Activated CD4-positive, alpha-beta T cell treated with anti-CD3 and anti-CD28 coated beads, Interleukin-2, amount 10 ng/mL, durations not matched to agents 7 days and 5 days (primary cell): ENCODE measurements at regions not wholly inside any gene's neighbourhood (a gene's known extent, or its start where the extent isn't known, plus 50 kb on each side); places are given as distances from the start of the nearest gene placed in this dataset.
"Not testable (repeated sequence)": the region's sequence is repeated elsewhere in the genome, so short reads cannot be mapped to it uniquely, and the experiment has no call there.

Experiments
- CTCF ChIA-PET: fragments of 350-600 bp; sonication (Branson Sonifier 250); formaldehyde crosslinking; loops from one replicate; lab custom pipeline; 2021; ENCODE audit warnings: antibody characterized with exemption; lab: Charles Lee
- POLR2A ChIA-PET: fragments of 350-600 bp; sonication (Branson Sonifier 250); formaldehyde crosslinking; loops from one replicate; lab custom pipeline; 2021; ENCODE audit warnings: antibody characterized with exemption; lab: Charles Lee
- DNase-seq: peaks from one replicate; pipeline ENCODE4 v3.0.0-alpha.2; 2020
- H3K27ac Mint-ChIP-seq: one replicate; pipeline ENCODE4 v1.8.0; 2021; ENCODE audit warnings: mild to moderate bottlenecking, moderate library complexity, mixed read lengths
- H3K27me3 Mint-ChIP-seq: one replicate; pipeline ENCODE4 v1.8.0; 2021; ENCODE audit warnings: mixed read lengths
- H3K36me3 Mint-ChIP-seq: one replicate; pipeline ENCODE4 v1.8.0; 2021; ENCODE audit warnings: low read depth, mixed read lengths
- H3K4me1 Mint-ChIP-seq: one replicate; pipeline ENCODE4 v1.8.0; 2021; ENCODE audit warnings: mixed read lengths
- H3K4me3 Mint-ChIP-seq: one replicate; pipeline ENCODE4 v1.8.0; 2021; ENCODE audit warnings: mild to moderate bottlenecking, moderate library complexity, mixed read lengths
- H3K9me3 Mint-ChIP-seq: one replicate; pipeline ENCODE4 v1.8.0; 2021; ENCODE audit warnings: mixed read lengths

DNA sequence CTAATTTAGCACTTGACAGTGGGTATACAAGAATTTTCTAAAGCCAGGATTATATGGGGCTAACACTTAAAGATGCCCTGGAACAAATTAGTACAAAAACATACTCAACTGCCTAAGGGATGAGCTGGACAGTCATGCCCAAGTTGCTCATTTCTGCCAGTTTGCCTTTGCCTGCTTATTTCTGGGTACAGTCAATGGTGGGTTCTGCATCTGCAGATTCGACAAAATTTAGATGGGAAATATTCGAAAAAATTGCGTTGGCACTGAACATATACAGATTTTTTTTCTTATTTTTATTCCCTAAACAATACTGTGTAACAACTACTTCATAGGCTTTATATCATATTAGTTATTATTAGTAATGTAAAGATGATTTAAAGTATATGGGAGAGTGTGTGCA lies 591.9 kb downstream of the EPM2A start:
- H3K36me3 Mint-ChIP-seq, result no peaks in the 10 kb centered on the region
- CTCF ChIA-PET, result no interaction called here
- DNase-seq, result no peak
- POLR2A ChIA-PET, result no interaction called here
- H3K4me1 Mint-ChIP-seq, result no peaks in the 10 kb centered on the region
- no peak overlapping the region for H3K4me3 Mint-ChIP-seq
- H3K27me3 Mint-ChIP-seq, result no peaks in the 10 kb centered on the region
- H3K27ac Mint-ChIP-seq, result no peak overlapping the region
- no peaks in the 10 kb centered on the region for H3K9me3 Mint-ChIP-seq

GRCh38 chr6:145147559-145147958 lies 587.8 kb downstream of the EPM2A start:
- no peak overlapping the region for H3K4me3 Mint-ChIP-seq
- H3K36me3 Mint-ChIP-seq, result no peaks in the 10 kb centered on the region
- H3K9me3 Mint-ChIP-seq, result no peaks in the 10 kb centered on the region
- ChIA-PET POLR2A (no interaction called here), CTCF (no interaction called here)
- peaks cover 2% of the 10 kb centered on the region for H3K27me3 Mint-ChIP-seq
- H3K4me1 Mint-ChIP-seq, result no peaks in the 10 kb centered on the region
- no peak overlapping the region for H3K27ac Mint-ChIP-seq
- no peak for DNase-seq

DNA sequence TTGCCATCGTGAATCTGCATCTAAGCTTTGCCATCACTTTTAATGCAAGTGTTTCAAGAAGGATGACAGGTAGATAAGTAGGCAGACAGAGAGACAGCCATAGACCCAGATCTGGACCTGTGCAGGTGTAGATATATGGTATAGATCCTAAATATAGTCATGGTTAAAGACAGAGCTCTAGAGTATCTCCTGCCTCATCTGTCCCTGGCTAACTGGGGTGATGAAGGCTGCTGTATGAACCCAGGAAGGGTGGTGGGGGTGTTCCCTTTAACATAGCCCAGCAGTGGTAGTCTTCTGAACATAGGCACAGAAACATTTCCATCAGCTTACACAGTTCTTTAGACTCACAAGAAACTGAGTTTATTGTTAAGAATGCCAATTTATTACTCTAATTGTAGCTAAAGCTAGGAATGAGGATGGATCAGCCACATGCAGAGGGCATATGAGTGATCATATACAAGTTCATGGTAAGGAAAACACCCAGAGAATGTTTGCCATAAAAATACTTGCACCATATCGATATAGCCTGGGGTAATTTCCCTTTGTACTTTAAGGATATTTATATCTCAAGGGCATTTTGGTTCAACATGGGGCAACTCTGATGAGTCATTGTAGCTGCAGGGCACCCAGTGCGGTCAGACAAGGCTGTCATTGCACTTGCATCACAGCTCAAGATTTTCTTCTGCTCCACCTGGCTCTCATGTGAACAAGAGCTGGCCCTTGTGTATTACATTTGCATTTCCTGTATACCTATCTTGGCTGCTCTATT lies 587.2 kb downstream of the EPM2A start:
- H3K36me3 Mint-ChIP-seq, result no peaks in the 10 kb centered on the region

DNA sequence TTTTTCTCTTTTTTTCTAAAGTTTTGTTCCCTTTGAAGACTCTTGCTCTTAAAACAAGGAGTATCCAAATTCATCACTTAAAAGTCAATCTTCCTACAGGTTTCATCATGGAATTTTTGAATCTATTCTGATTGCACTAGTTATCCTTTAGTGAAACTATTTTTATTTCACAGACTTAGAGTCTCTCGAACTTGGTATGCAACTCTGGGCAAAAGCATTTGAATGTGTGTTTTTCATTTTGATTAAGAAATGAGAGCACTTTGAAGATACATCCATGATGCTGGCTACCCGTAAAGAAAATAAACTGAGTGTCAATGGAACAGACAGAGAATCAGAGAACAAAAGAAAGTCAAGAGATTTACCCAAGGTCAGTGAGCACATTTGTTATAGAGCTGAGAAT lies 586.5 kb downstream of the EPM2A start:
- Mint-ChIP-seq H3K4me3 (no peak overlapping the region), H3K4me1 (no peaks in the 10 kb centered on the region), H3K27me3 (peaks cover 2% of the 10 kb centered on the region), H3K27ac (no peak overlapping the region), H3K36me3 (no peaks in the 10 kb centered on the region), H3K9me3 (no peaks in the 10 kb centered on the region)
- CTCF ChIA-PET, result no interaction called here
- no peak for DNase-seq
- POLR2A ChIA-PET, result no interaction called here

More for the DNA sequence above, 587.2 kb downstream of the EPM2A start:
- Mint-ChIP-seq H3K4me1 (no peaks in the 10 kb centered on the region), H3K27me3 (peaks cover 2% of the 10 kb centered on the region), H3K4me3 (no peak overlapping the region), H3K9me3 (no peaks in the 10 kb centered on the region), H3K27ac (no peak overlapping the region)
- DNase-seq, result no peak
- CTCF ChIA-PET, result no interaction called here
- POLR2A ChIA-PET, result no interaction called here

GRCh38 chr6:145151624-145152023 lies 583.7 kb downstream of the EPM2A start:
- ChIA-PET POLR2A (no interaction called here), CTCF (no interaction called here)
- DNase-seq, result no peak

DNA sequence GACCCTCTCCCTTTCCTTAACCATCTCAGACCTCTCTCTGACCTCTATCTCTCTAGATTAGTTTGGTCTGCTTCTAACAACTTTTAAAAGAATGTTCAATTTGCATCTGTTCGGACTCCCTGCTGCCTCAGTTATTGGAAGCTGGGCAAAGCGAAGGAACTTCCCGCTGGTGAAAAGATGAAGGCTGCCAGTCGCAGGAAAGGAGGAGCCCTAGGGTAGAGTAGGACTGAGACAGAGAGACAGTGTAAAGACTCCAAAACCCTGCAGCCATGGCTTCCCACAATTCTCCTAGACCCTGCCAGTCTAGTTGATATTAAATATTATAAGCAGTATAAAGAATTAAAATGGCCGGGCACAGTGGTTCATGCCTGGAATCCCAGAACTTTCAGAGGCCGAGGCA lies 581.8 kb downstream of the EPM2A start:
- Mint-ChIP-seq H3K9me3 (peaks cover 5% of the 10 kb centered on the region), H3K27ac (no peak overlapping the region), H3K4me1 (no peaks in the 10 kb centered on the region), H3K27me3 (peaks cover 2% of the 10 kb centered on the region), H3K36me3 (no peaks in the 10 kb centered on the region), H3K4me3 (no peak overlapping the region)
- ChIA-PET CTCF (no interaction called here), POLR2A (no interaction called here)
- DNase-seq, result no peak

More at GRCh38 chr6:145151624-145152023, 583.7 kb downstream of the EPM2A start:
- Mint-ChIP-seq H3K27me3 (peaks cover 2% of the 10 kb centered on the region), H3K9me3 (no peaks in the 10 kb centered on the region), H3K4me1 (no peaks in the 10 kb centered on the region), H3K36me3 (no peaks in the 10 kb centered on the region), H3K4me3 (no peak overlapping the region), H3K27ac (no peak overlapping the region)

DNA sequence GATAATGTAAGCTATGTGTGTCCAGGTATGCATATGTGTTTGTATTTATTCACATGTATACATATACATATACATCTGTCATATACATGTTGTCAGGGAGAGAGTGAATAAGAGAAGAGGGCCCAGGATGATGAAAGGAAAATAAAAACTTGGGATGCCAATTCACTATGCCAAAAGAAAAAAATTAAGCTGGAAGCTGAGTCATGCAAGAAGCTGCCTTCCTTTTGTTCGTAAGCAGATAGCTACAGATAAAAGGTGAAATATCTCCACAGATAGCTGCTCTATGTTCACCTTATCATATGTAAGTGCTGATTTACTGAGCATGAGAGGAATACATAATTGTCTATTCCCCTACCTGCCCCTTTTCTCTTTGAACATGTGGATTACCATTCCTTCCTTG lies 579.9 kb downstream of the EPM2A start:
- H3K27me3 Mint-ChIP-seq, result no peaks in the 10 kb centered on the region
- no peak overlapping the region for H3K27ac Mint-ChIP-seq
- no peaks in the 10 kb centered on the region for H3K4me1 Mint-ChIP-seq
- CTCF ChIA-PET, result no interaction called here
- no peak for DNase-seq
- H3K9me3 Mint-ChIP-seq, result peaks cover 14% of the 10 kb centered on the region
- H3K36me3 Mint-ChIP-seq, result no peaks in the 10 kb centered on the region
- H3K4me3 Mint-ChIP-seq, result no peak overlapping the region
- POLR2A ChIA-PET, result no interaction called here

GRCh38 chr6:145155873-145156782 lies 579.2 kb downstream of the EPM2A start:
- Mint-ChIP-seq H3K27me3 (no peaks in the 10 kb centered on the region), H3K4me1 (no peaks in the 10 kb centered on the region), H3K36me3 (no peaks in the 10 kb centered on the region), H3K27ac (no peak overlapping the region), H3K4me3 (no peak overlapping the region), H3K9me3 (peaks cover 14% of the 10 kb centered on the region)
- CTCF ChIA-PET, result no interaction called here
- no peak for DNase-seq
- POLR2A ChIA-PET, result no interaction called here

GRCh38 chr6:145158636-145159035 lies 576.7 kb downstream of the EPM2A start:
- CTCF ChIA-PET, H3K4me1 Mint-ChIP-seq, DNase-seq, POLR2A ChIA-PET, H3K27ac Mint-ChIP-seq, H3K36me3 Mint-ChIP-seq, H3K27me3 Mint-ChIP-seq, H3K4me3 Mint-ChIP-seq: not testable (repeated sequence)
- peaks cover 14% of the 10 kb centered on the region for H3K9me3 Mint-ChIP-seq

DNA sequence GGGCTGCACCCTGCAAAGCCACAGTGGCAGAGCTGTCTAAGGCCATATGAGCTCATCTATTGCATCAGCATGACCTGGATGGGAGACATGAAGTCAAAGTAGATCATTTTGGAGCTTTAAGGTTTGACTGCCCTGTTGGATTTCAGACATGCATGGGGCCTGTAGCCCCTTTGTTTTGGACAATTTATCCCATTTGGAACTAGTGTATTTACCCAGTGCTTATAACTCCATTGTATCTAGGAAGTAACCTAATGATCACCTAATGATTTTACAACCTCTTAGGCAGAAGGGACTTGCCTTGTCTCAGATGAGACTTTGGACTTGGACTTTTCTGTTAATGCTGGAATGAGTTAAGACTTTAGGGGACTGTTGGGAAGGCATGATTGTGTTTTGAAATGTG lies 575.4 kb downstream of the EPM2A start:
- ChIA-PET POLR2A (no interaction called here), CTCF (no interaction called here)
- H3K36me3 Mint-ChIP-seq, result no peaks in the 10 kb centered on the region
- no peaks in the 10 kb centered on the region for H3K4me1 Mint-ChIP-seq
- H3K9me3 Mint-ChIP-seq, result peaks cover 14% of the 10 kb centered on the region
- no peak for DNase-seq
- H3K27ac Mint-ChIP-seq, result no peak overlapping the region
- H3K4me3 Mint-ChIP-seq, result no peak overlapping the region
- H3K27me3 Mint-ChIP-seq, result no peaks in the 10 kb centered on the region

GRCh38 chr6:145161501-145161900 lies 573.8 kb downstream of the EPM2A start:
- H3K4me1 Mint-ChIP-seq, result no peaks in the 10 kb centered on the region
- H3K4me3 Mint-ChIP-seq, result no peak overlapping the region
- H3K9me3 Mint-ChIP-seq, result peaks cover 14% of the 10 kb centered on the region
- POLR2A ChIA-PET, result no interaction called here
- no peak for DNase-seq
- CTCF ChIA-PET, result no interaction called here
- H3K27ac Mint-ChIP-seq, result no peak overlapping the region
- no peaks in the 10 kb centered on the region for H3K36me3 Mint-ChIP-seq
- H3K27me3 Mint-ChIP-seq, result no peaks in the 10 kb centered on the region

DNA sequence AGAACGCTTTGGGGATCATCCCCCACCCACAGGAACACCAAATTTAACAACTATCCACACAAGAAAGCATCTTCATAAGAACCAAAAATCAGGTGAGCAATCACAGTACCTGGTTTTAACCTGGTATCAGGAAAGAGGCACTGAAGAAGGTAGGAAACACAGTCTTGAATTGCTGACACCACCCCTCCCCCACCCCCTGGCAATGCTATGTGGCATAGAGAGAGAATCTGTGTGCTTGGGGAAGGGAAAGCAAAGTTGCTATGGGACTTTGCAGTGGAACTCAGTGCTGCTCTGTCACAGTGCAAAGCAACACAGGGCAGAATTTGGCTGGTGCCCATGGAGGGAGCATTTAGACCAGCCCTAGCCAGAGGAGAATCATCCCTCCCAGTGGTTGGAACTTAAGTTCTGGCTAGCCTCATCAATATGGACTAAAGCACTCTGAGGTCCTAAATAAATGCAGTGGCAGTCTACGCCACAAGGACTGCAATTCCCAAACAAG lies 565.5 kb downstream of the EPM2A start:
- Mint-ChIP-seq H3K36me3 (no peaks in the 10 kb centered on the region), H3K4me3 (no peak overlapping the region), H3K4me1 (no peaks in the 10 kb centered on the region), H3K27ac (no peak overlapping the region), H3K27me3 (peaks cover 10% of the 10 kb centered on the region), H3K9me3 (no peaks in the 10 kb centered on the region)
- POLR2A ChIA-PET, result no interaction called here
- CTCF ChIA-PET, result no interaction called here
- DNase-seq, result no peak

DNA sequence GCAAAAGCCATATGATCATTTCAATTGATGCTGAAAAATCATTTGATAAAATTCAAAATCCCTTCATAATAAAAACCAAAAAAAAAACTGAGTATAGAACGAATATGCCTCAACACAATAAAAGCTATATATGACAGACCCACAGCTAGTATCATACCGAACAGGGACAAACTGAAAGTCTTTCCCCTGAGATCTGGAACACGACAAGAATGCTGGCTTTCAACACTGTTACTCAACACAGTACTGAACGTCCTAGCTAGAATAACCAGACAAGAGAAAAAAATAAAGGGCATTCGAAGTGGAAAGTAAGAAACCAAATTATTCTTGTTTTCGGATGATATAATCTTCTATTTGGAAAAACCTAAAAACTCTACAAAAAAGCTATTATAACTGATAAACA lies 559.9 kb downstream of the EPM2A start:
- Mint-ChIP-seq H3K4me3 (no peak overlapping the region), H3K9me3 (peaks cover 5% of the 10 kb centered on the region), H3K27me3 (peaks cover 10% of the 10 kb centered on the region), H3K27ac (no peak overlapping the region), H3K4me1 (no peaks in the 10 kb centered on the region), H3K36me3 (no peaks in the 10 kb centered on the region)
- ChIA-PET CTCF (no interaction called here), POLR2A (no interaction called here)
- DNase-seq, result no peak
